PC-3 (cell line): ENCODE measurements at regions not wholly inside any gene's neighbourhood (a gene's known extent, or its start where the extent isn't known, plus 50 kb on each side); places are given as distances from the start of the nearest gene placed in this dataset.

ENCODE experiments used
- ATAC-seq: fragments of 200-7000 bp; cut with Tn5 transposase; 2 replicates; pipeline ENCODE4 v1.9.1; 2020; ENCODE audit warnings: mild to moderate bottlenecking, moderate library complexity
- BruUV-seq: library from RNA; stranded (reverse); fragments of 400-500 nt; replicated peaks from 2 replicates; lab custom pipeline; 2021; lab: Mats Ljungman, UMichigan
- CTCF ChIA-PET: fragments of 300-600 bp; sonication (Branson Sonifier 250); formaldehyde crosslinking; loops from one replicate; lab custom pipeline; 2022; ENCODE audit warnings: antibody characterized with exemption; lab: Charles Lee
- POLR2A ChIA-PET: fragments of 300-600 bp; sonication (Branson Sonifier 250); formaldehyde crosslinking; loops from one replicate; lab custom pipeline; 2022; ENCODE audit warnings: antibody characterized with exemption; ENCODE audit not compliant: unreplicated experiment; lab: Charles Lee
- DNase-seq: peaks from one replicate; pipeline ENCODE4 v3.0.0-alpha.2; 2015
- H2AFZ ChIP-seq: fragments of 300-600 bp; sonication (generic); 2 replicates; pipeline ENCODE4 v1.6.0; 2016; ENCODE audit warnings: antibody characterized with exemption, low read length
- H3F3A ChIP-seq: fragments of 300-600 bp; sonication (generic); one replicate; pipeline ENCODE4 v1.6.0; 2017; ENCODE audit warnings: antibody characterized with exemption, low read length, control low read depth, mild to moderate bottlenecking; ENCODE audit not compliant: unreplicated experiment
- H3K27ac ChIP-seq: fragments of 300-600 bp; sonication (generic); 2 replicates; pipeline ENCODE4 v1.5.1; 2016; ENCODE audit warnings: mild to moderate bottlenecking, low read length
- H3K27me3 ChIP-seq: fragments of 300-600 bp; sonication (generic); 2 replicates; pipeline ENCODE4 v1.6.1; 2016; ENCODE audit warnings: low read length, mixed read lengths
- H3K36me3 ChIP-seq: fragments of 300-600 bp; sonication (generic); 2 replicates; pipeline ENCODE4 v1.6.1; 2016; ENCODE audit warnings: low read depth, mixed run types, low read length, mixed read lengths
- H3K4me1 ChIP-seq: fragments of 300-600 bp; sonication (generic); 2 replicates; pipeline ENCODE4 v1.5.1; 2016; ENCODE audit warnings: low read length; ENCODE audit not compliant: insufficient read depth
- H3K4me2 ChIP-seq: fragments of 300-600 bp; sonication (generic); 2 replicates; pipeline ENCODE4 v1.6.0; 2016; ENCODE audit warnings: low read length
- H3K4me3 ChIP-seq: fragments of 300-600 bp; sonication (generic); 2 replicates; pipeline ENCODE4 v1.5.1; 2016; ENCODE audit warnings: mild to moderate bottlenecking, low read length, mixed read lengths
- H3K79me2 ChIP-seq: fragments of 300-600 bp; sonication (generic); 2 replicates; pipeline ENCODE4 v1.6.1; 2017; ENCODE audit warnings: low read length, mixed read lengths
- H3K9ac ChIP-seq: fragments of 300-600 bp; sonication (generic); 2 replicates; pipeline ENCODE4 v1.6.0; 2016; ENCODE audit warnings: mild to moderate bottlenecking, low read length
- H3K9me2 ChIP-seq: fragments of 300-600 bp; sonication (generic); replicated peaks from 2 replicates; pipeline ENCODE4 v1.6.1; 2016; ENCODE audit warnings: mixed run types, low read length, mixed read lengths
- H3K9me3 ChIP-seq: fragments of 300-600 bp; sonication (generic); 2 replicates; pipeline ENCODE4 v1.6.1; 2016; ENCODE audit warnings: low read length, mixed read lengths
- H4K20me1 ChIP-seq: fragments of 300-600 bp; sonication (generic); 2 replicates; pipeline ENCODE4 v1.6.1; 2016; ENCODE audit warnings: low read length, mixed read lengths
- EZH2 ChIP-seq: fragments of 300-600 bp; sonication (generic); IDR thresholded peaks from one replicate; pipeline ENCODE4 v1.6.1; 2017; ENCODE audit warnings: antibody characterized with exemption, mild to moderate bottlenecking, low read length; ENCODE audit not compliant: unreplicated experiment
- EZH2phosphoT487 ChIP-seq: fragments of 300-600 bp; sonication (generic); IDR thresholded peaks from 2 replicates; pipeline ENCODE4 v1.6.1; 2018; ENCODE audit warnings: mild to moderate bottlenecking, antibody characterized with exemption, low read length, borderline replicate concordance
- intact Hi-C: fragments of 100-400 bp; cut with micrococcal nuclease; formaldehyde crosslinking; loops from 2 replicates; pipeline ENCODE4 v1.9.0; 2023
- TF ChIP-seq, protein P1 (sequence below): fragments of 300-600 bp; sonication (generic); conservative IDR thresholded peaks from 2 replicates; pipeline ENCODE4 v1.5.1; 2017; ENCODE audit warnings: antibody characterized with exemption, low read depth, mild to moderate bottlenecking, low read length

DNA sequence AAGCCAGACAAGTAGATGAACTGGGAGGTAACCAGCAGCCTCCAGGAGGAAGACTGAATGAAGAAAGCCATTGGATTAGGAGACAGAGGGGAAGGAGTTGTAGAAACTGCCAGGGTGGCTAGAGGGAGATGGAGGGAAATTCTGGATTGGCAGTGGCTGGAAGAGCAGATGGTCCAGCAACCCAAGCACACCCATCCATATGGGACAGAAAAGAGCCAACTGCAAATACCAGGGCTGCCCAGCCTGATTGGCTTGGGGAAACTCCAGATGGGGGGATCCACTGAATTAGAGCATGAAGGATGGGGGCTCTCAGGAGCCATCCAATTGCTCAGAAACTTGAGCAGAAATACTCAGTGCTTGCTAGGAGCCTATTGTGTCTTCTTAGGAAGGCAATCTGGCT lies 173.5 kb upstream of the EPB41L3 start:
- H3K9me2 ChIP-seq: no peaks in the 10 kb centered on the region
- no peak overlapping the region for H2AFZ ChIP-seq
- no peaks in the 10 kb centered on the region for H3K4me1 ChIP-seq
- intact Hi-C loops: no loop called here
- no peak for ATAC-seq
- H3K9me3 ChIP-seq: no peaks in the 10 kb centered on the region
- no peaks in the 10 kb centered on the region for H3K36me3 ChIP-seq
- peaks cover 15% of the 10 kb centered on the region for H3K27me3 ChIP-seq
- no peak overlapping the region for H3K4me3 ChIP-seq
- H3K79me2 ChIP-seq: no peaks in the 10 kb centered on the region
- H4K20me1 ChIP-seq: no peaks in the 10 kb centered on the region
- H3K27ac ChIP-seq: no peak overlapping the region
- no peaks in the 10 kb centered on the region for H3F3A ChIP-seq
- TF ChIP-seq, protein P1, sequence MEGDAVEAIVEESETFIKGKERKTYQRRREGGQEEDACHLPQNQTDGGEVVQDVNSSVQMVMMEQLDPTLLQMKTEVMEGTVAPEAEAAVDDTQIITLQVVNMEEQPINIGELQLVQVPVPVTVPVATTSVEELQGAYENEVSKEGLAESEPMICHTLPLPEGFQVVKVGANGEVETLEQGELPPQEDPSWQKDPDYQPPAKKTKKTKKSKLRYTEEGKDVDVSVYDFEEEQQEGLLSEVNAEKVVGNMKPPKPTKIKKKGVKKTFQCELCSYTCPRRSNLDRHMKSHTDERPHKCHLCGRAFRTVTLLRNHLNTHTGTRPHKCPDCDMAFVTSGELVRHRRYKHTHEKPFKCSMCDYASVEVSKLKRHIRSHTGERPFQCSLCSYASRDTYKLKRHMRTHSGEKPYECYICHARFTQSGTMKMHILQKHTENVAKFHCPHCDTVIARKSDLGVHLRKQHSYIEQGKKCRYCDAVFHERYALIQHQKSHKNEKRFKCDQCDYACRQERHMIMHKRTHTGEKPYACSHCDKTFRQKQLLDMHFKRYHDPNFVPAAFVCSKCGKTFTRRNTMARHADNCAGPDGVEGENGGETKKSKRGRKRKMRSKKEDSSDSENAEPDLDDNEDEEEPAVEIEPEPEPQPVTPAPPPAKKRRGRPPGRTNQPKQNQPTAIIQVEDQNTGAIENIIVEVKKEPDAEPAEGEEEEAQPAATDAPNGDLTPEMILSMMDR: no peak
- TF ChIP-seq EZH2phosphoT487: no peak
- no peak for TF ChIP-seq EZH2
- ChIA-PET CTCF (no interaction called here), POLR2A (no interaction called here)
- DNase-seq: no peak
- H3K9ac ChIP-seq: no peak overlapping the region
- BruUV-seq: no TSS peak
- H3K4me2 ChIP-seq: no peak overlapping the region

DNA sequence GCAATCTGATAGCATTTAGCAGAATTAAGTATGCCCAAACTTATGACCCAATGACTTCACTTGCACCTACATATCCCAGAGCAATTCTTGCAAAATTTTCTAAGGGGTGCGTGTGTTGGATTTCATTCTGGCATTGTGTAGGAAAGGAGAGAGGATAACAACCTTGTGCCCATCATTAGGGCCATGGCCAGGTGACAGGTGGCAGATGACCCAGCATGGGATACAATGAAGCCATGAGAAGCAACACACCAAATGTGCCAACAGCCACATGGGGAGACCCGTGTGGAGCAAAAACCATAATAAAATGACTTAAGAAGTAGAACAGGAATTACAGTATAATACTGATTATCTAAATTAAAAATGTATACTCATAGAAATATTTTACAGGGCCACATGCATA lies 166.9 kb upstream of the EPB41L3 start:
- H3K4me1 ChIP-seq: no peaks in the 10 kb centered on the region
- no peaks in the 10 kb centered on the region for H4K20me1 ChIP-seq
- no peak overlapping the region for H3K27ac ChIP-seq
- POLR2A ChIA-PET: no interaction called here
- no peak for DNase-seq
- no TSS peak for BruUV-seq
- H3F3A ChIP-seq: no peaks in the 10 kb centered on the region
- H3K9ac ChIP-seq: no peak overlapping the region
- no peak for TF ChIP-seq EZH2
- ATAC-seq: no peak
- intact Hi-C loops: no loop called here
- no peaks in the 10 kb centered on the region for H3K36me3 ChIP-seq
- H3K4me3 ChIP-seq: no peak overlapping the region
- H3K4me2 ChIP-seq: no peak overlapping the region
- H3K79me2 ChIP-seq: no peaks in the 10 kb centered on the region
- no peak overlapping the region for H2AFZ ChIP-seq
- no peaks in the 10 kb centered on the region for H3K9me2 ChIP-seq
- 0 out of 2 replicates have a peak, but pooled peaks cover 3% of the 10 kb centered on the region for H3K27me3 ChIP-seq
- CTCF ChIA-PET: no interaction called here
- no peaks in the 10 kb centered on the region for H3K9me3 ChIP-seq

DNA sequence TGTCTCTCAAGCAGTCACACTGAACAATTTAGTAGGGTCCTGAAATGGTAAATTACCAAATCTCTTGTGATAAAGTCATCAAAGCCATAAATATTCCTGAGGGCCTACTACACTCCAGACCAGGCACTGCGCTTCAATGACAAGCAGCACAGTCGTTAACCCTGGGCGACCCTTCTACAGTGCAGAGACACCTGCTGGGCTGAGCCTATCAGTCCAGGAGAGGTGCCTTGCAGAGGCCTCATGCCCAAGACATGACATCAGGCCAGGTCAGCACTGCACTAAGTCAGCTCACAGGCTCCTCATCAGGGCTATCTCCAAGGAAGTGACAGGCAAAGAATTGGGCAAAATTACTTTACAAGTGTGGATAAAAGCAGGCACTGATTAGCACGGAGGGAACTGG lies 166.4 kb upstream of the EPB41L3 start:
- H3K4me3 ChIP-seq: no peak overlapping the region
- H3K79me2 ChIP-seq: no peaks in the 10 kb centered on the region
- intact Hi-C loops: no loop called here
- TF ChIP-seq EZH2 (no peak), EZH2phosphoT487 (no peak)
- TF ChIP-seq, protein P1: no peak
- H3K9me2 ChIP-seq: no peaks in the 10 kb centered on the region
- DNase-seq (no peak), ATAC-seq (no peak)
- BruUV-seq: no TSS peak
- no peak overlapping the region for H3K27ac ChIP-seq
- H3K4me2 ChIP-seq: no peak overlapping the region
- no peak overlapping the region for H3K9ac ChIP-seq
- H3K4me1 ChIP-seq: no peaks in the 10 kb centered on the region
- no peaks in the 10 kb centered on the region for H3F3A ChIP-seq
- ChIA-PET POLR2A (no interaction called here), CTCF (no interaction called here)
- H3K36me3 ChIP-seq: no peaks in the 10 kb centered on the region
- no peaks in the 10 kb centered on the region for H4K20me1 ChIP-seq
- H3K27me3 ChIP-seq: 0 out of 2 replicates have a peak, but pooled peaks cover 3% of the 10 kb centered on the region
- H2AFZ ChIP-seq: no peak overlapping the region
- H3K9me3 ChIP-seq: no peaks in the 10 kb centered on the region
